MM.1S (cell line): ENCODE measurements at regions not wholly inside any gene's neighbourhood (a gene's known extent, or its start where the extent isn't known, plus 50 kb on each side); places are given as distances from the start of the nearest gene placed in this dataset.

Experiments
- DNase-seq: peaks from one replicate; pipeline ENCODE4 v3.0.0-alpha.2; 2015
- H2AFZ ChIP-seq: fragments of 300-600 bp; sonication (generic); 2 replicates; pipeline ENCODE4 v1.6.0; 2016; ENCODE audit warnings: antibody characterized with exemption, low read length
- H3F3A ChIP-seq: fragments of 300-600 bp; sonication (generic); 2 replicates; pipeline ENCODE4 v1.6.1; 2016; ENCODE audit warnings: mild to moderate bottlenecking, antibody characterized with exemption, low read length, moderate library complexity, mixed read lengths; ENCODE audit not compliant: insufficient read depth
- H3K27ac ChIP-seq: fragments of 300-600 bp; sonication (generic); 2 replicates; pipeline ENCODE4 v1.5.1; 2016; ENCODE audit warnings: mild to moderate bottlenecking, low read length
- H3K27me3 ChIP-seq: fragments of 300-600 bp; sonication (generic); replicated peaks from 2 replicates; pipeline ENCODE4 v1.6.0; 2016; ENCODE audit warnings: low read length; ENCODE audit not compliant: insufficient read depth
- H3K36me3 ChIP-seq: fragments of 300-600 bp; sonication (generic); replicated peaks from 2 replicates; pipeline ENCODE4 v1.6.1; 2016; ENCODE audit warnings: mild to moderate bottlenecking, low read length, mixed read lengths; ENCODE audit not compliant: insufficient read depth
- H3K4me1 ChIP-seq: fragments of 300-600 bp; sonication (generic); 2 replicates; pipeline ENCODE4 v1.6.1; 2016; ENCODE audit warnings: low read length, mixed read lengths
- H3K4me2 ChIP-seq: fragments of 300-600 bp; sonication (generic); 2 replicates; pipeline ENCODE4 v1.6.0; 2016; ENCODE audit warnings: low read depth, low read length
- H3K4me3 ChIP-seq: fragments of 300-600 bp; sonication (generic); 2 replicates; pipeline ENCODE4 v1.5.1; 2016; ENCODE audit warnings: low read length, mixed read lengths
- H3K79me2 ChIP-seq: fragments of 300-600 bp; sonication (generic); 2 replicates; pipeline ENCODE4 v1.6.1; 2016; ENCODE audit warnings: mixed run types, low read length, mixed read lengths
- H3K9ac ChIP-seq: fragments of 300-600 bp; sonication (generic); 2 replicates; pipeline ENCODE4 v1.6.1; 2016; ENCODE audit warnings: low read length, mixed read lengths
- H3K9me2 ChIP-seq: fragments of 300-600 bp; sonication (generic); replicated peaks from 2 replicates; pipeline ENCODE4 v1.6.1; 2016; ENCODE audit warnings: mild to moderate bottlenecking, low read length, mixed read lengths; ENCODE audit not compliant: insufficient read depth
- H3K9me3 ChIP-seq: fragments of 300-600 bp; sonication (generic); replicated peaks from 2 replicates; pipeline ENCODE4 v1.6.1; 2016; ENCODE audit warnings: mild to moderate bottlenecking, low read length, mixed read lengths; ENCODE audit not compliant: insufficient read depth
- H4K20me1 ChIP-seq: fragments of 300-600 bp; sonication (generic); 2 replicates; pipeline ENCODE4 v1.6.1; 2016; ENCODE audit warnings: mild to moderate bottlenecking, low read length, moderate library complexity, mixed read lengths; ENCODE audit not compliant: insufficient read depth
- CTCF ChIP-seq: fragments of 300-600 bp; sonication (generic); IDR thresholded peaks from 2 replicates; pipeline ENCODE4 v1.5.1; 2016; ENCODE audit warnings: antibody characterized with exemption, low read length, mixed read lengths
- EZH2 ChIP-seq: fragments of 300-600 bp; sonication (generic); optimal IDR thresholded peaks from 2 replicates; pipeline ENCODE3; 2017; ENCODE audit warnings: low read depth, mild to moderate bottlenecking, antibody characterized with exemption, low read length, mixed read lengths
- EZH2phosphoT487 ChIP-seq: fragments of 300-600 bp; sonication (generic); IDR thresholded peaks from 2 replicates; pipeline ENCODE4 v1.6.1; 2018; ENCODE audit warnings: antibody characterized with exemption, low read length

- Histone ChIP-seq H3K9ac (no peak overlapping the region), H3K4me1 (no peaks in the 10 kb centered on the region), H3K36me3 (no peaks in the 10 kb centered on the region), H3K27ac (no peak overlapping the region), H3K27me3 (no peaks in the 10 kb centered on the region), H3K4me2 (no peak overlapping the region), H4K20me1 (no peaks in the 10 kb centered on the region), H3K79me2 (no peaks in the 10 kb centered on the region), H3K9me2 (no peaks in the 10 kb centered on the region), H3F3A (no peaks in the 10 kb centered on the region), H2AFZ (no peak overlapping the region), H3K9me3 (no peaks in the 10 kb centered on the region), H3K4me3 (no peak overlapping the region)
- TF ChIP-seq EZH2phosphoT487 = no peak
- TF ChIP-seq CTCF = no peak
- no peak for TF ChIP-seq EZH2
- no peak for DNase-seq
Observed at GRCh38 chr16:66064801-66065530, 301.5 kb upstream of the CDH5 start.

- no peaks in the 10 kb centered on the region for H3K4me1 ChIP-seq
- DNase-seq = no peak
- no peak overlapping the region for H2AFZ ChIP-seq
- H3K9me2 ChIP-seq = no peaks in the 10 kb centered on the region
- no peak overlapping the region for H3K9ac ChIP-seq
- H3F3A ChIP-seq = no peaks in the 10 kb centered on the region
- no peak for TF ChIP-seq EZH2
- no peak for TF ChIP-seq CTCF
- TF ChIP-seq EZH2phosphoT487 = no peak
- H3K4me3 ChIP-seq = no peak overlapping the region
- no peak overlapping the region for H3K27ac ChIP-seq
- no peaks in the 10 kb centered on the region for H3K9me3 ChIP-seq
- H3K79me2 ChIP-seq = no peaks in the 10 kb centered on the region
- no peaks in the 10 kb centered on the region for H3K36me3 ChIP-seq
- no peaks in the 10 kb centered on the region for H4K20me1 ChIP-seq
- H3K27me3 ChIP-seq = no peaks in the 10 kb centered on the region
- H3K4me2 ChIP-seq = no peak overlapping the region
Observed at GRCh38 chr16:66058832-66059231, 307.7 kb upstream of the CDH5 start.

- Histone ChIP-seq H3K9ac (no peak overlapping the region), H3K4me2 (no peak overlapping the region), H3K27me3 (no peaks in the 10 kb centered on the region), H4K20me1 (no peaks in the 10 kb centered on the region), H3K4me3 (no peak overlapping the region), H3K27ac (no peak overlapping the region), H3F3A (no peaks in the 10 kb centered on the region), H2AFZ (no peak overlapping the region), H3K36me3 (no peaks in the 10 kb centered on the region), H3K4me1 (no peaks in the 10 kb centered on the region), H3K9me3 (no peaks in the 10 kb centered on the region), H3K9me2 (no peaks in the 10 kb centered on the region), H3K79me2 (no peaks in the 10 kb centered on the region)
- TF ChIP-seq EZH2 (no peak), EZH2phosphoT487 (no peak), CTCF (no peak)
- no peak for DNase-seq
Observed at GRCh38 chr16:66058172-66058691, 308.3 kb upstream of the CDH5 start.
